B cell (primary cell): ENCODE measurements at regions not wholly inside any gene's neighbourhood (a gene's known extent, or its start where the extent isn't known, plus 50 kb on each side); places are given as distances from the start of the nearest gene placed in this dataset.

Experiments used
- ATAC-seq: fragments of 200-7000 bp; cut with Tn5 transposase; one replicate; pipeline ENCODE4 v1.10.0; 2021; ENCODE audit warnings: low read depth, mild to moderate bottlenecking, moderate number of reproducible peaks, moderate library complexity
- CTCF ChIA-PET: fragments of 350-600 bp; sonication (Branson Sonifier 250); formaldehyde crosslinking; loops from one replicate; lab custom pipeline; 2021; ENCODE audit warnings: antibody characterized with exemption, inconsistent platforms; lab: Charles Lee
- POLR2A ChIA-PET: fragments of 350-600 bp; sonication (Branson Sonifier 250); formaldehyde crosslinking; loops from one replicate; lab custom pipeline; 2021; ENCODE audit warnings: antibody characterized with exemption; lab: Charles Lee
- DNase-seq: peaks from one replicate; pipeline ENCODE4 v3.0.0; 2013
- H2AFZ ChIP-seq: 2 replicates; pipeline ENCODE4 v1.6.1; 2012; ENCODE audit warnings: mild to moderate bottlenecking, low read depth, low read length; ENCODE audit not compliant: insufficient read depth, poor library complexity, severe bottlenecking
- H3K27ac ChIP-seq, 2 donors: 1 replicate in 1 of 2; 2 replicates in 1 of 2; pipeline ENCODE4 v1.5.1; 2012 to 2013; ENCODE audit warnings: low read length in 2 of 2, mild to moderate bottlenecking in 2 of 2, moderate library complexity in 1 of 2
- H3K27me3 ChIP-seq, 4 experiments: fragments of 200-600 bp in 1 of 4; sonication (generic) in 1 of 4; replicated peaks in 1 of 4; 1 replicate in 2 of 4; 2 replicates in 2 of 4; pipeline versions ENCODE4 v1.6.1 to v1.7.0; 2013 to 2016; ENCODE audit warnings: low read length in 3 of 4, mild to moderate bottlenecking in 2 of 4, mixed read lengths in 1 of 4, moderate library complexity in 1 of 4; ENCODE audit not compliant: insufficient read depth in 4 of 4, control insufficient read depth in 3 of 4; ENCODE audit errors: control extremely low read depth in 1 of 4
- H3K36me3 ChIP-seq, 2 experiments: replicated peaks in 1 of 2; 1 replicate in 1 of 2; 2 replicates in 1 of 2; pipeline versions ENCODE4 v1.6.1 to v1.7.1; 2013; ENCODE audit warnings: low read length in 1 of 2; ENCODE audit not compliant: insufficient read depth in 2 of 2, control insufficient read depth in 1 of 2; ENCODE audit errors: control extremely low read depth in 1 of 2, extremely low read depth in 1 of 2
- H3K4me1 ChIP-seq, 2 donors: fragments of 200-600 bp in 1 of 2; sonication (generic) in 1 of 2; 1 replicate in 1 of 2; 2 replicates in 1 of 2; pipeline versions ENCODE4 v1.5.1 to v1.6.1; 2013 to 2017; ENCODE audit warnings: low read length in 2 of 2; ENCODE audit not compliant: control insufficient read depth in 2 of 2, insufficient read depth in 2 of 2
- H3K4me2 ChIP-seq: replicated peaks from 2 replicates; pipeline ENCODE3; 2012; ENCODE audit warnings: mild to moderate bottlenecking, low read depth, low read length; ENCODE audit not compliant: poor library complexity, severe bottlenecking
- H3K4me3 ChIP-seq, 5 experiments: fragments of 200-600 bp in 1 of 5; sonication (generic) in 1 of 5; 1 replicate in 3 of 5; 2 replicates in 2 of 5; pipeline versions ENCODE4 v1.5.1 to v1.7.0; 2011 to 2016; ENCODE audit warnings: low read length in 4 of 5, mild to moderate bottlenecking in 4 of 5, low read depth in 2 of 5, control low read depth in 1 of 5, moderate library complexity in 1 of 5; ENCODE audit not compliant: insufficient read depth in 1 of 5; ENCODE audit errors: control extremely low read depth in 1 of 5, extremely low read depth in 1 of 5
- H3K79me2 ChIP-seq: fragments of 200-600 bp; sonication (generic); one replicate; pipeline ENCODE4 v1.6.0; 2016; ENCODE audit warnings: low read length; ENCODE audit not compliant: control insufficient read depth, insufficient read depth
- H3K9ac ChIP-seq: fragments of 200-600 bp; sonication (generic); 2 replicates; pipeline ENCODE4 v1.6.1; 2017; ENCODE audit warnings: mild to moderate bottlenecking, low read length, moderate library complexity
- H3K9me3 ChIP-seq, 3 donors: one replicate each; pipeline versions ENCODE4 v1.6.1 to v1.7.1; 2013; ENCODE audit warnings: low read length in 2 of 3; ENCODE audit not compliant: control insufficient read depth in 2 of 3, insufficient read depth in 1 of 3; ENCODE audit errors: control extremely low read depth in 1 of 3
- H4K20me1 ChIP-seq: 2 replicates; pipeline ENCODE4 v1.6.0; 2012; ENCODE audit warnings: mild to moderate bottlenecking, low read length; ENCODE audit not compliant: insufficient read depth, control insufficient read depth, poor library complexity, severe bottlenecking
- H3K27ac Mint-ChIP-seq: one replicate; pipeline ENCODE4 v1.8.0; 2021; ENCODE audit warnings: mixed read lengths
- H3K27me3 Mint-ChIP-seq: one replicate; pipeline ENCODE4 v1.8.0; 2021; ENCODE audit warnings: mixed read lengths
- H3K4me1 Mint-ChIP-seq: one replicate; pipeline ENCODE4 v1.8.0; 2021; ENCODE audit warnings: mixed read lengths
- H3K4me3 Mint-ChIP-seq: one replicate; pipeline ENCODE4 v1.8.0; 2021; ENCODE audit warnings: mixed read lengths
- H3K9me3 Mint-ChIP-seq: one replicate; pipeline ENCODE4 v1.8.0; 2022; ENCODE audit warnings: mixed read lengths; ENCODE audit not compliant: insufficient read depth
- CTCF ChIP-seq: fragments of 200-600 bp; IDR thresholded peaks from one replicate; pipeline ENCODE4 v1.8.0; 2022; ENCODE audit warnings: antibody characterized with exemption, mild to moderate bottlenecking
- EZH2 ChIP-seq: IDR thresholded peaks from 2 replicates; pipeline ENCODE4 v1.6.1; 2012; ENCODE audit warnings: borderline replicate concordance, low read depth, mild to moderate bottlenecking, moderate library complexity, low read length; ENCODE audit not compliant: insufficient read depth, poor library complexity, severe bottlenecking
- WGBS: methylation state at CpG from one replicate; pipeline ENCODE4 v1.1.5; 2013; ENCODE audit warnings: missing lambda C conversion rate; ENCODE audit not compliant: insufficient coverage; 5-methylcytosine and 5-hydroxymethylcytosine counted together
- intact Hi-C: fragments of 100-400 bp; cut with micrococcal nuclease; formaldehyde crosslinking; loops from one replicate; pipeline ENCODE4 v1.10.0; 2022

GRCh38 chr2:7972670-7973069, 709.2 kb upstream of the ID2 start:
- no peak for DNase-seq
- ChIA-PET POLR2A (no interaction called here), CTCF (interaction anchor here (1.5 kb wide), 1 partner anchor 8 kb away, joined by 3 read pairs; no protein-coding TSS in a partner anchor)
- Mint-ChIP-seq H3K4me1 (no peaks in the 10 kb centered on the region), H3K9me3 (no peaks in the 10 kb centered on the region), H3K4me3 (no peak overlapping the region), H3K27ac (no peak overlapping the region), H3K27me3 (peaks cover 10% of the 10 kb centered on the region)
- no peaks in the 10 kb centered on the region for H3K79me2 ChIP-seq
- no peaks in the 10 kb centered on the region for H3K36me3 ChIP-seq
- H3K4me2 ChIP-seq, result no peak overlapping the region
- no peak overlapping the region for H2AFZ ChIP-seq
- 69% methylated on average over 6 of the region's 7 CpGs for WGBS
- no peaks in the 10 kb centered on the region for H3K9me3 ChIP-seq
- H3K4me1 ChIP-seq, result no peaks in the 10 kb centered on the region
- no peak overlapping the region for H3K27ac ChIP-seq
- peaks cover 0 to 2% (median 0%) of the 10 kb centered on the region in 4 experiments for H3K27me3 ChIP-seq
- H3K4me3 ChIP-seq, result no peak overlapping the region
- H4K20me1 ChIP-seq, result no peaks in the 10 kb centered on the region
- H3K9ac ChIP-seq, result no peak overlapping the region
- intact Hi-C loops, result no loop called here
- TF ChIP-seq EZH2 (no peak), CTCF (no peak)
- no peak for ATAC-seq

GRCh38 chr2:7973801-7974480, 707.9 kb upstream of the ID2 start:
- no peak overlapping the region for H3K4me3 ChIP-seq
- no peaks in the 10 kb centered on the region for H4K20me1 ChIP-seq
- no peak overlapping the region for H3K9ac ChIP-seq
- peaks cover 0 to 2% (median 0%) of the 10 kb centered on the region in 4 experiments for H3K27me3 ChIP-seq
- no peak for TF ChIP-seq EZH2
- TF ChIP-seq CTCF, result no peak
- CTCF ChIA-PET, result no interaction called here
- no peaks in the 10 kb centered on the region for H3K79me2 ChIP-seq
- H3K9me3 ChIP-seq, result no peaks in the 10 kb centered on the region
- no peak overlapping the region for H2AFZ ChIP-seq
- Mint-ChIP-seq H3K4me1 (no peaks in the 10 kb centered on the region), H3K27ac (no peak overlapping the region), H3K9me3 (no peaks in the 10 kb centered on the region), H3K27me3 (peaks cover 13% of the 10 kb centered on the region), H3K4me3 (no peak overlapping the region)
- 98% methylated on average over 5 of the region's 8 CpGs for WGBS
- ATAC-seq (no peak), DNase-seq (no peak)
- intact Hi-C loops, result no loop called here
- H3K36me3 ChIP-seq, result no peaks in the 10 kb centered on the region
- no peak overlapping the region for H3K27ac ChIP-seq
- H3K4me2 ChIP-seq, result no peak overlapping the region
- POLR2A ChIA-PET, result no interaction called here
- no peaks in the 10 kb centered on the region for H3K4me1 ChIP-seq
